ENCODE measurements at regions not wholly inside any gene's neighbourhood (a gene's known extent, or its start where the extent isn't known, plus 50 kb on each side); places are given as distances from the start of the nearest gene placed in this dataset.

GRCh38 chr7:125396466-125397151 lies 467.0 kb upstream of the POT1 start:
- Histone ChIP-seq H3K36me3 (no peaks in the 10 kb centered on the region), H3K27me3 (ENCODE audit: low read depth) (no peaks in the 10 kb centered on the region), H3K4me1 (no peaks in the 10 kb centered on the region), H3K4me3 (no peak overlapping the region), H3K9me3 (replicated peaks) (no peaks in the 10 kb centered on the region), H3K27ac (replicated peaks) (no peak overlapping the region)
- TF ChIP-seq CTCF (IDR thresholded peaks at IDR 0.05; ENCODE audit: borderline replicate concordance), result no peak
- intact Hi-C loops (cut with micrococcal nuclease), result no loop called here
- no peak for DNase-seq

- no peak for DNase-seq
- Histone ChIP-seq H3K9me3 (replicated peaks) (no peaks in the 10 kb centered on the region), H3K36me3 (no peaks in the 10 kb centered on the region), H3K27ac (replicated peaks) (no peak overlapping the region), H3K4me1 (no peaks in the 10 kb centered on the region), H3K27me3 (ENCODE audit: low read depth) (no peaks in the 10 kb centered on the region), H3K4me3 (no peak overlapping the region)
- intact Hi-C loops (cut with micrococcal nuclease), result no loop called here
- no peak for TF ChIP-seq CTCF (IDR thresholded peaks at IDR 0.05; ENCODE audit: borderline replicate concordance)
These were observed 462.3 kb upstream of the POT1 start for GRCh38 chr7:125391921-125392320.

- no peak for DNase-seq
- no peak overlapping the region for H3K27ac ChIP-seq (replicated peaks)
- no peaks in the 10 kb centered on the region for H3K4me1 ChIP-seq
- H3K4me3 ChIP-seq, result no peak overlapping the region
- intact Hi-C loops (cut with micrococcal nuclease), result no loop called here
- H3K27me3 ChIP-seq (ENCODE audit: low read depth), result no peaks in the 10 kb centered on the region
- no peak for TF ChIP-seq CTCF (IDR thresholded peaks at IDR 0.05; ENCODE audit: borderline replicate concordance)
- H3K9me3 ChIP-seq (replicated peaks), result no peaks in the 10 kb centered on the region
- H3K36me3 ChIP-seq, result no peaks in the 10 kb centered on the region
These were observed 461.4 kb upstream of the POT1 start for GRCh38 chr7:125390981-125391380.

- Histone ChIP-seq H3K27ac (replicated peaks) (no peak overlapping the region), H3K36me3 (no peaks in the 10 kb centered on the region), H3K27me3 (ENCODE audit: low read depth) (no peaks in the 10 kb centered on the region), H3K9me3 (replicated peaks) (peaks cover 17% of the 10 kb centered on the region), H3K4me3 (no peak overlapping the region), H3K4me1 (no peaks in the 10 kb centered on the region)
- no peak for TF ChIP-seq CTCF (IDR thresholded peaks at IDR 0.05; ENCODE audit: borderline replicate concordance)
- no peak for DNase-seq
- intact Hi-C loops (cut with micrococcal nuclease), result no loop called here
These were observed 456.6 kb upstream of the POT1 start for GRCh38 chr7:125386211-125386610.

- H3K9me3 ChIP-seq (replicated peaks), result peaks cover 17% of the 10 kb centered on the region
- TF ChIP-seq CTCF (IDR thresholded peaks at IDR 0.05; ENCODE audit: borderline replicate concordance), result no peak
- intact Hi-C loops (cut with micrococcal nuclease), result no loop called here
- H3K36me3 ChIP-seq, result no peaks in the 10 kb centered on the region
- no peak overlapping the region for H3K27ac ChIP-seq (replicated peaks)
- H3K4me1 ChIP-seq, result no peaks in the 10 kb centered on the region
- no peak overlapping the region for H3K4me3 ChIP-seq
- no peaks in the 10 kb centered on the region for H3K27me3 ChIP-seq (ENCODE audit: low read depth)
- no peak for DNase-seq
These were observed 453.7 kb upstream of the POT1 start for GRCh38 chr7:125383324-125383723.
